SK-N-SH (cell line): ENCODE measurements at regions not wholly inside any gene's neighbourhood (a gene's known extent, or its start where the extent isn't known, plus 50 kb on each side); places are given as distances from the start of the nearest gene placed in this dataset.

Experiments
- CTCF ChIA-PET: fragments of 300-600, 350-600 bp; formaldehyde crosslinking; extraction: SDS; loops from one replicate; lab custom pipeline; 2021; lab: Yijun Ruan, JAX
- POLR2A ChIA-PET: fragments of 350-600 bp; sonication (Branson Sonifier 250); formaldehyde crosslinking; extraction: SDS; loops from one replicate; lab custom pipeline; 2020; ENCODE audit warnings: antibody characterized with exemption, inconsistent platforms; lab: Yijun Ruan, JAX
- DNase-seq: peaks from one replicate; pipeline ENCODE4 v3.0.0; 2012
- H2AFZ ChIP-seq: fragments of 200-600 bp; sonication (generic); 2 replicates; pipeline ENCODE4 v1.8.1; 2016; ENCODE audit warnings: antibody characterized with exemption, mild to moderate bottlenecking, low read depth
- H3F3A ChIP-seq: fragments of 200-600 bp; sonication (generic); replicated peaks from 2 replicates; pipeline ENCODE3; 2016; ENCODE audit warnings: antibody characterized with exemption, mild to moderate bottlenecking; ENCODE audit not compliant: insufficient read depth
- H3K27ac ChIP-seq, 2 experiments: fragments of 200-500 bp in 1 of 2; fragments of 200-600 bp in 1 of 2; sonication (Bioruptor generic) in 1 of 2; sonication (generic), shearing (Covaris generic) in 1 of 2; 2 replicates each; pipeline versions ENCODE4 v1.5.1 to v1.6.1; 2014 to 2016; ENCODE audit warnings: low read depth in 2 of 2, inconsistent platforms in 1 of 2, low read length in 1 of 2, mild to moderate bottlenecking in 1 of 2, mixed read lengths in 1 of 2
- H3K27me3 ChIP-seq: fragments of 200-600 bp; sonication (generic), shearing (Covaris generic); 2 replicates; pipeline ENCODE4 v1.6.1; 2016; ENCODE audit warnings: mixed run types; ENCODE audit not compliant: insufficient read depth
- H3K36me3 ChIP-seq, 2 experiments: fragments of 200-500 bp in 1 of 2; fragments of 200-600 bp in 1 of 2; sonication (Bioruptor generic) in 1 of 2; sonication (generic) in 1 of 2; replicated peaks in 1 of 2; 2 replicates each; pipeline versions ENCODE3 to v1.5.1; 2014 to 2016; ENCODE audit warnings: low read length in 1 of 2, mild to moderate bottlenecking in 1 of 2; ENCODE audit not compliant: insufficient read depth in 2 of 2, control insufficient read depth in 1 of 2
- H3K4me1 ChIP-seq, 2 experiments: fragments of 200-500 bp in 1 of 2; fragments of 200-600 bp in 1 of 2; sonication (Bioruptor generic) in 1 of 2; sonication (generic), shearing (Covaris generic) in 1 of 2; 2 replicates each; pipeline versions ENCODE4 v1.5.1 to v1.6.1; 2014 to 2016; ENCODE audit warnings: low read depth in 1 of 2, low read length in 1 of 2, mixed run types in 1 of 2; ENCODE audit not compliant: insufficient read depth in 2 of 2, control insufficient read depth in 1 of 2
- H3K4me2 ChIP-seq: fragments of 200-600 bp; sonication (generic), shearing (Covaris generic); 2 replicates; pipeline ENCODE4 v1.6.1; 2017; ENCODE audit warnings: mixed run types
- H3K4me3 ChIP-seq, 2 experiments: fragments of 200-500 bp in 1 of 2; fragments of 200-600 bp in 1 of 2; sonication (Bioruptor generic) in 1 of 2; sonication (generic), shearing (Covaris generic) in 1 of 2; 2 replicates each; pipeline versions ENCODE4 v1.5.1 to v1.8.1; 2014 to 2016; ENCODE audit warnings: low read depth in 2 of 2, inconsistent platforms in 1 of 2, low read length in 1 of 2, mild to moderate bottlenecking in 1 of 2, mixed read lengths in 1 of 2, moderate library complexity in 1 of 2
- H3K79me2 ChIP-seq: fragments of 200-600 bp; sonication (generic); 2 replicates; pipeline ENCODE4 v1.8.1; 2017; ENCODE audit warnings: mild to moderate bottlenecking; ENCODE audit not compliant: insufficient read depth
- H3K9ac ChIP-seq: fragments of 200-600 bp; sonication (generic); 2 replicates; pipeline ENCODE4 v1.6.1; 2017; ENCODE audit warnings: mixed run types
- H3K9me2 ChIP-seq: fragments of 200-600 bp; sonication (generic); 2 replicates; pipeline ENCODE4 v1.6.1; 2017; ENCODE audit warnings: mixed run types
- H3K9me3 ChIP-seq: fragments of 200-600 bp; sonication (generic); 2 replicates; pipeline ENCODE4 v1.6.1; 2017; ENCODE audit warnings: mixed run types, mild to moderate bottlenecking, moderate library complexity
- H4K20me1 ChIP-seq: fragments of 200-600 bp; sonication (generic); 2 replicates; pipeline ENCODE4 v1.6.1; 2017; ENCODE audit warnings: mild to moderate bottlenecking, mixed run types; ENCODE audit not compliant: insufficient read depth
- ELF1 ChIP-seq: IDR thresholded peaks from 2 replicates; pipeline ENCODE4 v1.4.0; 2012
- EP300 ChIP-seq, 2 experiments: IDR thresholded peaks; 2 replicates each; pipeline versions ENCODE4 v1.4.0 to v1.6.1; 2012; ENCODE audit warnings: borderline replicate concordance in 1 of 2, low read depth in 1 of 2, low read length in 1 of 2
- FOSL2 ChIP-seq: IDR thresholded peaks from 2 replicates; pipeline ENCODE4 v1.4.0; 2012; ENCODE audit warnings: low read depth, mild to moderate bottlenecking, moderate library complexity, borderline replicate concordance
- FOXJ3 ChIP-seq: sonication (generic); formaldehyde crosslinking; IDR thresholded peaks from 2 replicates; pipeline ENCODE4 v1.5.1; 2020; ENCODE audit warnings: mild to moderate bottlenecking, missing genetic modification reagents
- GABPA ChIP-seq: IDR thresholded peaks from 2 replicates; pipeline ENCODE4 v1.4.0; 2012; ENCODE audit warnings: low read depth, mild to moderate bottlenecking
- JUND ChIP-seq: IDR thresholded peaks from 2 replicates; pipeline ENCODE4 v1.4.0; 2012
- MEF2A ChIP-seq: IDR thresholded peaks from 2 replicates; pipeline ENCODE4 v1.4.0; 2012; ENCODE audit warnings: low read depth, borderline replicate concordance
- NFIC ChIP-seq: IDR thresholded peaks from 2 replicates; pipeline ENCODE4 v1.4.0; 2012; ENCODE audit warnings: borderline replicate concordance
- RAD21 ChIP-seq: IDR thresholded peaks from 2 replicates; pipeline ENCODE4 v1.6.1; 2012; ENCODE audit warnings: mild to moderate bottlenecking, low read length
- RCOR1 ChIP-seq: fragments of 150-350 bp; IDR thresholded peaks from 2 replicates; pipeline ENCODE4 v1.6.1; 2017; ENCODE audit warnings: antibody characterized with exemption, low read length
- RFX5 ChIP-seq: IDR thresholded peaks from 2 replicates; pipeline ENCODE4 v1.6.1; 2012; ENCODE audit warnings: mild to moderate bottlenecking, improper control_type of control experiment, low read length
- SIN3A ChIP-seq: IDR thresholded peaks from 2 replicates; pipeline ENCODE4 v1.6.1; 2012; ENCODE audit warnings: low read depth, mild to moderate bottlenecking, low read length, moderate library complexity, borderline replicate concordance
- TCF12 ChIP-seq: IDR thresholded peaks from 2 replicates; pipeline ENCODE4 v1.4.0; 2012
- TEAD4 ChIP-seq: IDR thresholded peaks from 2 replicates; pipeline ENCODE4 v1.4.0; 2012; ENCODE audit warnings: mild to moderate bottlenecking, borderline replicate concordance; ENCODE audit not compliant: insufficient read depth
- YY1 ChIP-seq: IDR thresholded peaks from 2 replicates; pipeline ENCODE4 v1.4.0; 2012; ENCODE audit warnings: low read depth, mild to moderate bottlenecking
- WGBS: methylation state at CpG from one replicate; pipeline ENCODE4 v1.1.6; 2017; ENCODE audit warnings: low lambda C conversion rate; 5-methylcytosine and 5-hydroxymethylcytosine counted together
- TF ChIP-seq, protein P1 (sequence below): IDR thresholded peaks from 2 replicates; pipeline ENCODE4 v1.4.0; 2012; ENCODE audit warnings: low read depth, borderline replicate concordance
- TF ChIP-seq, protein P2 (sequence below): IDR thresholded peaks from 2 replicates; pipeline ENCODE4 v1.4.0; 2012; ENCODE audit warnings: low read depth, borderline replicate concordance
- TF ChIP-seq, protein P3 (sequence below): fragments of 150-350 bp; IDR thresholded peaks from 2 replicates; pipeline ENCODE4 v1.6.1; 2016; ENCODE audit warnings: mild to moderate bottlenecking, low read depth, low read length
- TF ChIP-seq, protein P4 (sequence below): fragments of 200-600 bp; sonication (generic); IDR thresholded peaks from 2 replicates; pipeline ENCODE4 v1.6.1; 2017; ENCODE audit warnings: antibody characterized with exemption, mild to moderate bottlenecking, moderate library complexity

DNA sequence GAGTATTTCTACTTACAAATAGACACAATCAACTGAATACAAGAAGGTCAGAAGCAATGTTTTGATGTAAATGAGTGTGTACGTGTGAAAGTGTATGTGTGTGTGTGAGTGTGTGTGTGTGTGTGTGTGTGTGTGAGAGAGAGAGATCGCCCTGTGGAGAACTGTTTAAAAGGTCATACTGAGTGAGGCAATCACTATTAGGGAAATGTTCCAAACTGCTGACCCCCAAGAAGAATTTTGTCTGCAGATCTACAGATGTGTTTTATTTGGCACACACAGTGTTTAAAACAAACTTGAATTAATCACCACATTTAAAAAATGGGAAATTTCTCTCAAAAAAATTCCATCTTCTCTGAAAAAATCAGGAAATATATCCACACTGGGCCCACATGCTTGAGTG is 1069.1 kb downstream of the SLC6A15 start:
- TF ChIP-seq FOXJ3 (no peak), JUND (no peak), GABPA (no peak), MEF2A (no peak), YY1 (no peak), TCF12 (no peak), ELF1 (no peak), RFX5 (no peak), SIN3A (no peak), EP300 (IDR thresholded peaks at IDR 0.05; ENCODE audit: borderline replicate concordance in 1 of 2, low read depth in 1 of 2, low read length in 1 of 2) (no peak), NFIC (no peak), RCOR1 (no peak), FOSL2 (no peak), TEAD4 (no peak), RAD21 (no peak)
- TF ChIP-seq, protein P1, sequence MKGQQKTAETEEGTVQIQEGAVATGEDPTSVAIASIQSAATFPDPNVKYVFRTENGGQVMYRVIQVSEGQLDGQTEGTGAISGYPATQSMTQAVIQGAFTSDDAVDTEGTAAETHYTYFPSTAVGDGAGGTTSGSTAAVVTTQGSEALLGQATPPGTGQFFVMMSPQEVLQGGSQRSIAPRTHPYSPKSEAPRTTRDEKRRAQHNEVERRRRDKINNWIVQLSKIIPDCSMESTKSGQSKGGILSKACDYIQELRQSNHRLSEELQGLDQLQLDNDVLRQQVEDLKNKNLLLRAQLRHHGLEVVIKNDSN = no peak
- TF ChIP-seq, protein P2, sequence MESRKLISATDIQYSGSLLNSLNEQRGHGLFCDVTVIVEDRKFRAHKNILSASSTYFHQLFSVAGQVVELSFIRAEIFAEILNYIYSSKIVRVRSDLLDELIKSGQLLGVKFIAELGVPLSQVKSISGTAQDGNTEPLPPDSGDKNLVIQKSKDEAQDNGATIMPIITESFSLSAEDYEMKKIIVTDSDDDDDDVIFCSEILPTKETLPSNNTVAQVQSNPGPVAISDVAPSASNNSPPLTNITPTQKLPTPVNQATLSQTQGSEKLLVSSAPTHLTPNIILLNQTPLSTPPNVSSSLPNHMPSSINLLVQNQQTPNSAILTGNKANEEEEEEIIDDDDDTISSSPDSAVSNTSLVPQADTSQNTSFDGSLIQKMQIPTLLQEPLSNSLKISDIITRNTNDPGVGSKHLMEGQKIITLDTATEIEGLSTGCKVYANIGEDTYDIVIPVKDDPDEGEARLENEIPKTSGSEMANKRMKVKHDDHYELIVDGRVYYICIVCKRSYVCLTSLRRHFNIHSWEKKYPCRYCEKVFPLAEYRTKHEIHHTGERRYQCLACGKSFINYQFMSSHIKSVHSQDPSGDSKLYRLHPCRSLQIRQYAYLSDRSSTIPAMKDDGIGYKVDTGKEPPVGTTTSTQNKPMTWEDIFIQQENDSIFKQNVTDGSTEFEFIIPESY = no peak
- TF ChIP-seq, protein P3, sequence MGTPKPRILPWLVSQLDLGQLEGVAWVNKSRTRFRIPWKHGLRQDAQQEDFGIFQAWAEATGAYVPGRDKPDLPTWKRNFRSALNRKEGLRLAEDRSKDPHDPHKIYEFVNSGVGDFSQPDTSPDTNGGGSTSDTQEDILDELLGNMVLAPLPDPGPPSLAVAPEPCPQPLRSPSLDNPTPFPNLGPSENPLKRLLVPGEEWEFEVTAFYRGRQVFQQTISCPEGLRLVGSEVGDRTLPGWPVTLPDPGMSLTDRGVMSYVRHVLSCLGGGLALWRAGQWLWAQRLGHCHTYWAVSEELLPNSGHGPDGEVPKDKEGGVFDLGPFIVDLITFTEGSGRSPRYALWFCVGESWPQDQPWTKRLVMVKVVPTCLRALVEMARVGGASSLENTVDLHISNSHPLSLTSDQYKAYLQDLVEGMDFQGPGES = no peak
- TF ChIP-seq, protein P4, sequence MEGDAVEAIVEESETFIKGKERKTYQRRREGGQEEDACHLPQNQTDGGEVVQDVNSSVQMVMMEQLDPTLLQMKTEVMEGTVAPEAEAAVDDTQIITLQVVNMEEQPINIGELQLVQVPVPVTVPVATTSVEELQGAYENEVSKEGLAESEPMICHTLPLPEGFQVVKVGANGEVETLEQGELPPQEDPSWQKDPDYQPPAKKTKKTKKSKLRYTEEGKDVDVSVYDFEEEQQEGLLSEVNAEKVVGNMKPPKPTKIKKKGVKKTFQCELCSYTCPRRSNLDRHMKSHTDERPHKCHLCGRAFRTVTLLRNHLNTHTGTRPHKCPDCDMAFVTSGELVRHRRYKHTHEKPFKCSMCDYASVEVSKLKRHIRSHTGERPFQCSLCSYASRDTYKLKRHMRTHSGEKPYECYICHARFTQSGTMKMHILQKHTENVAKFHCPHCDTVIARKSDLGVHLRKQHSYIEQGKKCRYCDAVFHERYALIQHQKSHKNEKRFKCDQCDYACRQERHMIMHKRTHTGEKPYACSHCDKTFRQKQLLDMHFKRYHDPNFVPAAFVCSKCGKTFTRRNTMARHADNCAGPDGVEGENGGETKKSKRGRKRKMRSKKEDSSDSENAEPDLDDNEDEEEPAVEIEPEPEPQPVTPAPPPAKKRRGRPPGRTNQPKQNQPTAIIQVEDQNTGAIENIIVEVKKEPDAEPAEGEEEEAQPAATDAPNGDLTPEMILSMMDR = no peak
- TF ChIP-seq, all 33 proteins: peak for 0
- no peak for DNase-seq
- no peaks in the 10 kb centered on the region for H3K36me3 ChIP-seq
- no peak overlapping the region for H3K4me2 ChIP-seq
- H3K9me3 ChIP-seq = no peaks in the 10 kb centered on the region
- H2AFZ ChIP-seq = no peak overlapping the region
- no peaks in the 10 kb centered on the region for H3K27me3 ChIP-seq
- H3K9ac ChIP-seq = no peak overlapping the region
- peaks cover 4% of the 10 kb centered on the region for H3F3A ChIP-seq
- WGBS = 97% methylated on average over 2 of the region's 2 CpGs
- H4K20me1 ChIP-seq = no peaks in the 10 kb centered on the region
- H3K79me2 ChIP-seq = no peaks in the 10 kb centered on the region
- ChIA-PET POLR2A (no interaction called here), CTCF (no interaction called here)
- no peak overlapping the region for H3K4me3 ChIP-seq
- no peaks in the 10 kb centered on the region for H3K9me2 ChIP-seq
- 0 out of 4 replicates have a peak, but pooled peaks cover 0 to 4% of the 10 kb centered on the region in 2 experiments for H3K4me1 ChIP-seq
- H3K27ac ChIP-seq = no peak overlapping the region
